Neural progenitor cell (in vitro differentiated cells): ENCODE measurements at regions not wholly inside any gene's neighbourhood (a gene's known extent, or its start where the extent isn't known, plus 50 kb on each side); places are given as distances from the start of the nearest gene placed in this dataset.

ENCODE experiments used
- EZH2 ChIP-seq: fragments of 200-600 bp; sonication (generic); IDR thresholded peaks from 2 replicates; pipeline ENCODE4 v1.6.1; 2017; ENCODE audit warnings: antibody characterized with exemption, mild to moderate bottlenecking, moderate library complexity
- TF ChIP-seq, protein P1 (sequence below): fragments of 200-600 bp; sonication (generic); IDR thresholded peaks from 2 replicates; pipeline ENCODE4 v1.5.1; 2017; ENCODE audit warnings: antibody characterized with exemption, mild to moderate bottlenecking

DNA sequence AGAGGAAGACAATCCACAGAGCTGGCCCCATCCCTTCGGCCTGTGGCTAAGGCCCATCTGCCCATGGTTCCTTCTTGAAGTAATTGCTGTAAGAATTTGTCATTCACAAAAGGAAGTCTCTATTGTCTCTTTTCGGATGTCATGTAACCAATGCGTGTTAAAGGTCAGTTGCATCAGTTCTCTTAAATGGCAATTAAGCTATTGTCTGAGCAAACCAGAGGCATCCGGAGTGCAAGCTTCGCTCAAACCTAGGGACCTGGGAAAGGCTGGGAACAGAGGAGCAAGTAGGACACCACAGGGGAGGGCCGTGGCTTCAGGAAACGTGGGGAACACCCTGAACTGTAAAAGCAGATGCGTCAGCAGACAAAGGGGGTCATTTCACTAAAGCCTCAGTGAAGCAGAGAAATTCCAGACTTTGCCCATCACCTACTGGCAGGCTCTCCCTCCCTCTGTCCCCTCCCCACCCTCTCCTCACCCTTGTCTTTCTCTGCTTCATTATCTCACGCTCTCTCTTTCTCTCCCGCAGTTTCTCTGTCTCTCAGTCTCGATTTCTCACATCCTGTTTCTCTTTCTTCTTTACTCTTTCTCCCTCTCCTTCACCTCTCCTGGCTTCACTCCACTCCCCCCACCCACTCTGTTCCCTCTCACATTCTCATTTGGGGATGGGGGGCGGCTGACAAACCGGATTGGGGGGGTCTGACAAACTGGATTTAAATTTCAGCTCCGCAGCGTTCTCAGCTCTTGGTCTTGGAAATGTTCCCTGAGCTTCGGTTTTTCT is 204.6 kb upstream of the TNP1 start:
- TF ChIP-seq EZH2: no peak
- TF ChIP-seq, protein P1, sequence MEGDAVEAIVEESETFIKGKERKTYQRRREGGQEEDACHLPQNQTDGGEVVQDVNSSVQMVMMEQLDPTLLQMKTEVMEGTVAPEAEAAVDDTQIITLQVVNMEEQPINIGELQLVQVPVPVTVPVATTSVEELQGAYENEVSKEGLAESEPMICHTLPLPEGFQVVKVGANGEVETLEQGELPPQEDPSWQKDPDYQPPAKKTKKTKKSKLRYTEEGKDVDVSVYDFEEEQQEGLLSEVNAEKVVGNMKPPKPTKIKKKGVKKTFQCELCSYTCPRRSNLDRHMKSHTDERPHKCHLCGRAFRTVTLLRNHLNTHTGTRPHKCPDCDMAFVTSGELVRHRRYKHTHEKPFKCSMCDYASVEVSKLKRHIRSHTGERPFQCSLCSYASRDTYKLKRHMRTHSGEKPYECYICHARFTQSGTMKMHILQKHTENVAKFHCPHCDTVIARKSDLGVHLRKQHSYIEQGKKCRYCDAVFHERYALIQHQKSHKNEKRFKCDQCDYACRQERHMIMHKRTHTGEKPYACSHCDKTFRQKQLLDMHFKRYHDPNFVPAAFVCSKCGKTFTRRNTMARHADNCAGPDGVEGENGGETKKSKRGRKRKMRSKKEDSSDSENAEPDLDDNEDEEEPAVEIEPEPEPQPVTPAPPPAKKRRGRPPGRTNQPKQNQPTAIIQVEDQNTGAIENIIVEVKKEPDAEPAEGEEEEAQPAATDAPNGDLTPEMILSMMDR: no peak
